ENCODE measurements at regions not wholly inside any gene's neighbourhood (a gene's known extent, or its start where the extent isn't known, plus 50 kb on each side); places are given as distances from the start of the nearest gene placed in this dataset.

- DNase-seq: no peak
Observed at GRCh38 chr17:70286391-70286790, 117.1 kb downstream of the KCNJ2 start.

- DNase-seq: no peak
Observed at GRCh38 chr17:70288540-70289290, 119.4 kb downstream of the KCNJ2 start.

GRCh38 chr17:70290770-70291169 is 121.4 kb downstream of the KCNJ2 start:
- no peak for DNase-seq

- no peak for DNase-seq
Observed at GRCh38 chr17:70292366-70292765, 123.0 kb downstream of the KCNJ2 start.

GRCh38 chr17:70293564-70294310 is 124.4 kb downstream of the KCNJ2 start:
- peak in 1 of 5 experiments; percentile 42 for DNase-seq

GRCh38 chr17:70295329-70295728 is 126.0 kb downstream of the KCNJ2 start:
- DNase-seq: no peak

GRCh38 chr17:70295731-70296130 is 126.4 kb downstream of the KCNJ2 start:
- DNase-seq: no peak

GRCh38 chr17:70296456-70296855 is 127.1 kb downstream of the KCNJ2 start:
- DNase-seq: no peak

GRCh38 chr17:70297397-70297796 is 128.1 kb downstream of the KCNJ2 start:
- DNase-seq: no peak

GRCh38 chr17:70298929-70299531 is 129.7 kb downstream of the KCNJ2 start:
- DNase-seq: peak in 1 of 5 experiments; percentile 6

GRCh38 chr17:70307430-70308225 is 138.3 kb downstream of the KCNJ2 start:
- DNase-seq: no peak

- DNase-seq: no peak
Observed at GRCh38 chr17:70308618-70309017, 139.3 kb downstream of the KCNJ2 start.

- no peak for DNase-seq
Observed at GRCh38 chr17:70310221-70310672, 140.9 kb downstream of the KCNJ2 start.

- no peak for DNase-seq
Observed at GRCh38 chr17:70313086-70313852, 143.9 kb downstream of the KCNJ2 start.

GRCh38 chr17:70314096-70314495 is 144.8 kb downstream of the KCNJ2 start:
- no peak for DNase-seq

GRCh38 chr17:70314506-70314905 is 145.2 kb downstream of the KCNJ2 start:
- DNase-seq: no peak

GRCh38 chr17:70317421-70317820 is 148.1 kb downstream of the KCNJ2 start:
- DNase-seq: no peak

GRCh38 chr17:70318051-70318450 is 148.7 kb downstream of the KCNJ2 start:
- no peak for DNase-seq

- no peak for DNase-seq
Observed at GRCh38 chr17:70319516-70319915, 150.2 kb downstream of the KCNJ2 start.

GRCh38 chr17:70320673-70321345 is 151.5 kb downstream of the KCNJ2 start:
- DNase-seq: no peak

GRCh38 chr17:70321352-70321751 is 152.0 kb downstream of the KCNJ2 start:
- no peak for DNase-seq
